ENCODE measurements at regions not wholly inside any gene's neighbourhood (a gene's known extent, or its start where the extent isn't known, plus 50 kb on each side); places are given as distances from the start of the nearest gene placed in this dataset.

DNA sequence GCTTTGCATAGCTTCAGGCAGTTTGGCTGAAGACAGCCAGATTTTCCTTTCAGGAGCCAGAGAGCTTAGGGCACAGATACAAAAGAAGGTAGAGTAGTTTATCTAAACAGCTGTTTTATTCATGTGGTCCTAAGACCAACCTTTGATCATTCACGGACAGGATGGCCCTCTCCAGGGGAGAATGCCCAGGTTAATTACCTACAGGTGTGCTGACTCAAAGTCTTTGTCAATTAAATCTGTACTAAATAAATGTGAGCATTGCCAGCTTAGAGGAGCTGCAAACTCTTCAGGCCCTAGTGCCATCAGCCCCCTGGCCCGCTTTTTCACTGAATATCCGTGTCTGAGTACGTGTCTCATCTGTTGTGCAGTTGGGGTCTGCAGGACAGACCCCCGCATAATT lies 554.7 kb downstream of the NUP35 start:
- WGBS, result 76% methylated on average over 5 of the region's 5 CpGs
- no peaks in the 10 kb centered on the region for H3K36me3 ChIP-seq
- TF ChIP-seq EP300 (IDR thresholded peaks at IDR 0.05) (no peak), CTCF (IDR thresholded peaks at IDR 0.05) (no peak), POLR2AphosphoS5 (IDR thresholded peaks at IDR 0.05) (no peak), POLR2A (IDR thresholded peaks at IDR 0.05) (no peak)
- no peak overlapping the region for H3K27ac ChIP-seq
- no peaks in the 10 kb centered on the region for H3K27me3 ChIP-seq
- no peaks in the 10 kb centered on the region for H3K4me1 ChIP-seq
- DNase-seq (ENCODE audit: low spot score in 2 of 2), result no peak
- H3K4me3 ChIP-seq, result no peak overlapping the region
- no peaks in the 10 kb centered on the region for H3K9me3 ChIP-seq

GRCh38 chr2:183680573-183680972 lies 556.3 kb downstream of the NUP35 start:
- no peak for DNase-seq (ENCODE audit: low spot score in 2 of 2)
- no peak for TF ChIP-seq POLR2AphosphoS5 (IDR thresholded peaks at IDR 0.05)
- TF ChIP-seq CTCF (IDR thresholded peaks at IDR 0.05), result no peak
- TF ChIP-seq EP300 (IDR thresholded peaks at IDR 0.05), result no peak
- no peak for TF ChIP-seq POLR2A (IDR thresholded peaks at IDR 0.05)
- H3K27ac ChIP-seq, result no peak overlapping the region
- no peaks in the 10 kb centered on the region for H3K4me1 ChIP-seq
- H3K4me3 ChIP-seq, result no peak overlapping the region
- no peaks in the 10 kb centered on the region for H3K27me3 ChIP-seq
- no peaks in the 10 kb centered on the region for H3K36me3 ChIP-seq
- WGBS, result 84% methylated on average over 2 of the region's 2 CpGs
- no peaks in the 10 kb centered on the region for H3K9me3 ChIP-seq

- H3K27ac ChIP-seq, result no peak overlapping the region
- WGBS, result 91% methylated on average over 2 of the region's 2 CpGs
- no peaks in the 10 kb centered on the region for H3K36me3 ChIP-seq
- H3K27me3 ChIP-seq, result no peaks in the 10 kb centered on the region
- no peaks in the 10 kb centered on the region for H3K9me3 ChIP-seq
- no peak overlapping the region for H3K4me3 ChIP-seq
- H3K4me1 ChIP-seq, result no peaks in the 10 kb centered on the region
- no peak for DNase-seq (ENCODE audit: low spot score in 2 of 2)
- TF ChIP-seq CTCF (IDR thresholded peaks at IDR 0.05), result no peak
- no peak for TF ChIP-seq POLR2A (IDR thresholded peaks at IDR 0.05)
- no peak for TF ChIP-seq POLR2AphosphoS5 (IDR thresholded peaks at IDR 0.05)
- TF ChIP-seq EP300 (IDR thresholded peaks at IDR 0.05), result no peak
Observed at GRCh38 chr2:183684686-183685085, 560.4 kb downstream of the NUP35 start.

GRCh38 chr2:183696028-183696427 lies 571.8 kb downstream of the NUP35 start:
- no peak overlapping the region for H3K4me3 ChIP-seq
- TF ChIP-seq CTCF (IDR thresholded peaks at IDR 0.05), result no peak
- no peak for TF ChIP-seq POLR2A (IDR thresholded peaks at IDR 0.05)
- TF ChIP-seq POLR2AphosphoS5 (IDR thresholded peaks at IDR 0.05), result no peak
- TF ChIP-seq EP300 (IDR thresholded peaks at IDR 0.05), result no peak

GRCh38 chr2:183709829-183710228 lies 585.6 kb downstream of the NUP35 start:
- Histone ChIP-seq H3K9me3 (no peaks in the 10 kb centered on the region), H3K27me3 (no peaks in the 10 kb centered on the region), H3K4me3 (no peak overlapping the region), H3K36me3 (no peaks in the 10 kb centered on the region), H3K27ac (no peak overlapping the region), H3K4me1 (no peaks in the 10 kb centered on the region)
- no peak for DNase-seq (ENCODE audit: low spot score in 2 of 2)
- WGBS, result 80% methylated on average over 1 of the region's 1 CpG
- TF ChIP-seq POLR2AphosphoS5 (IDR thresholded peaks at IDR 0.05) (no peak), EP300 (IDR thresholded peaks at IDR 0.05) (no peak), POLR2A (IDR thresholded peaks at IDR 0.05) (no peak), CTCF (IDR thresholded peaks at IDR 0.05) (no peak)

More at GRCh38 chr2:183696028-183696427, 571.8 kb downstream of the NUP35 start:
- Histone ChIP-seq H3K4me1 (no peaks in the 10 kb centered on the region), H3K27ac (no peak overlapping the region), H3K27me3 (no peaks in the 10 kb centered on the region), H3K36me3 (no peaks in the 10 kb centered on the region), H3K9me3 (no peaks in the 10 kb centered on the region)
- WGBS, result 63% methylated on average over 4 of the region's 4 CpGs
- no peak for DNase-seq (ENCODE audit: low spot score in 2 of 2)

Data from suprapubic skin (tissue), 4 donors.